ENCODE measurements at regions not wholly inside any gene's neighbourhood (a gene's known extent, or its start where the extent isn't known, plus 50 kb on each side); places are given as distances from the start of the nearest gene placed in this dataset.

- H3K27ac ChIP-seq = no peak overlapping the region
- POLR2A ChIA-PET (ENCODE audit: low non-redundant PET) = no interaction called here
- CTCF ChIA-PET = interaction anchor here (0.7 kb wide), 1 partner anchor 236 kb away, joined by 3 read pairs; no protein-coding TSS in a partner anchor
- no peak for TF ChIP-seq CTCF (conservative IDR thresholded peaks at IDR 0.05; ENCODE audit: low read depth)
- DNase-seq (ENCODE audit: low spot score) = no peak
These were observed 435.1 kb downstream of the MTX2 start for GRCh38 chr2:176704282-176704858.

- H3K27ac ChIP-seq = no peak overlapping the region
- CTCF ChIA-PET = no interaction called here
- DNase-seq (ENCODE audit: low spot score) = no peak
- TF ChIP-seq CTCF (conservative IDR thresholded peaks at IDR 0.05; ENCODE audit: low read depth) = no peak
- POLR2A ChIA-PET (ENCODE audit: low non-redundant PET) = no interaction called here
These were observed 440.1 kb downstream of the MTX2 start for GRCh38 chr2:176709149-176709951.

GRCh38 chr2:176709991-176710390 lies 440.7 kb downstream of the MTX2 start:
- DNase-seq (ENCODE audit: low spot score) = no peak
- CTCF ChIA-PET = no interaction called here
- no peak for TF ChIP-seq CTCF (conservative IDR thresholded peaks at IDR 0.05; ENCODE audit: low read depth)
- POLR2A ChIA-PET (ENCODE audit: low non-redundant PET) = no interaction called here
- H3K27ac ChIP-seq = no peak overlapping the region

GRCh38 chr2:176710657-176711186 lies 441.5 kb downstream of the MTX2 start:
- DNase-seq (ENCODE audit: low spot score) = no peak
- TF ChIP-seq CTCF (conservative IDR thresholded peaks at IDR 0.05; ENCODE audit: low read depth) = no peak
- POLR2A ChIA-PET (ENCODE audit: low non-redundant PET) = no interaction called here
- H3K27ac ChIP-seq = no peak overlapping the region
- CTCF ChIA-PET = no interaction called here

- ChIA-PET CTCF (interaction anchor here (0.5 kb wide), 1 partner anchor 524 kb away, joined by 3 read pairs; no protein-coding TSS in a partner anchor), POLR2A (ENCODE audit: low non-redundant PET) (no interaction called here)
- no peak overlapping the region for H3K27ac ChIP-seq
- no peak for TF ChIP-seq CTCF (conservative IDR thresholded peaks at IDR 0.05; ENCODE audit: low read depth)
- DNase-seq (ENCODE audit: low spot score) = no peak
These were observed 456.8 kb downstream of the MTX2 start for GRCh38 chr2:176725873-176726645.

GRCh38 chr2:176727696-176728095 lies 458.5 kb downstream of the MTX2 start:
- no peak for DNase-seq (ENCODE audit: low spot score)
- CTCF ChIA-PET = no interaction called here

More at GRCh38 chr2:176727696-176728095, 458.5 kb downstream of the MTX2 start:
- no peak for TF ChIP-seq CTCF (conservative IDR thresholded peaks at IDR 0.05; ENCODE audit: low read depth)
- no peak overlapping the region for H3K27ac ChIP-seq
- POLR2A ChIA-PET (ENCODE audit: low non-redundant PET) = no interaction called here

Data from RWPE1 (cell line).